ENCODE measurements at regions not wholly inside any gene's neighbourhood (a gene's known extent, or its start where the extent isn't known, plus 50 kb on each side); places are given as distances from the start of the nearest gene placed in this dataset.

GRCh38 chr15:98085003-98085639 lies 124.6 kb downstream of the ARRDC4 start:
- TF ChIP-seq GATA2 (IDR thresholded peaks at IDR 0.05; ENCODE audit: low read depth, low read length) (no peak), GATA3 (IDR thresholded peaks at IDR 0.05; ENCODE audit: low read depth, low read length) (no peak)
